ENCODE measurements at regions not wholly inside any gene's neighbourhood (a gene's known extent, or its start where the extent isn't known, plus 50 kb on each side); places are given as distances from the start of the nearest gene placed in this dataset.

- no peak for DNase-seq
Observed at GRCh38 chr13:111037927-111038326, 77.2 kb upstream of the ARHGEF7 start.

GRCh38 chr13:111036665-111037064, 78.4 kb upstream of the ARHGEF7 start:
- no peak for DNase-seq

- no peak for DNase-seq
Observed at GRCh38 chr13:111035861-111036260, 79.2 kb upstream of the ARHGEF7 start.

GRCh38 chr13:111034811-111035210, 80.3 kb upstream of the ARHGEF7 start:
- DNase-seq, result no peak

- DNase-seq, result no peak
Observed at GRCh38 chr13:111033172-111034130, 81.7 kb upstream of the ARHGEF7 start.

- no peak for DNase-seq
Observed at GRCh38 chr13:111031531-111031961, 83.6 kb upstream of the ARHGEF7 start.

- DNase-seq, result no peak
Observed at GRCh38 chr13:111029957-111030609, 85.0 kb upstream of the ARHGEF7 start.

- DNase-seq, result no peak
Observed at GRCh38 chr13:111027458-111028439, 87.4 kb upstream of the ARHGEF7 start.

- no peak for DNase-seq
Observed at GRCh38 chr13:111025310-111025709, 89.8 kb upstream of the ARHGEF7 start.

- no peak for DNase-seq
Observed at GRCh38 chr13:111022886-111023285, 92.2 kb upstream of the ARHGEF7 start.

- DNase-seq, result no peak
Observed at GRCh38 chr13:111022241-111022640, 92.9 kb upstream of the ARHGEF7 start.

GRCh38 chr13:111021270-111021669, 93.8 kb upstream of the ARHGEF7 start:
- no peak for DNase-seq

- no peak for DNase-seq
Observed at GRCh38 chr13:111020546-111020945, 94.6 kb upstream of the ARHGEF7 start.

- no peak for DNase-seq
Observed at GRCh38 chr13:111020021-111020420, 95.1 kb upstream of the ARHGEF7 start.

GRCh38 chr13:111017755-111018459, 97.2 kb upstream of the ARHGEF7 start:
- DNase-seq, result no peak

- DNase-seq, result no peak
Observed at GRCh38 chr13:111013196-111013595, 98.3 kb upstream of the ANKRD10 start.

GRCh38 chr13:111011899-111012298, 97.0 kb upstream of the ANKRD10 start:
- DNase-seq, result no peak

GRCh38 chr13:111008351-111008750, 93.5 kb upstream of the ANKRD10 start:
- DNase-seq, result no peak

- peak; percentile 25 to 41 for DNase-seq
Observed at GRCh38 chr13:111007209-111007608, 92.3 kb upstream of the ANKRD10 start.

- DNase-seq, result no peak
Observed at GRCh38 chr13:111006506-111007031, 91.7 kb upstream of the ANKRD10 start.

GRCh38 chr13:111005808-111006505, 91.1 kb upstream of the ANKRD10 start:
- no peak for DNase-seq

Data from Kasumi-1 (cell line).